ENCODE measurements at regions not wholly inside any gene's neighbourhood (a gene's known extent, or its start where the extent isn't known, plus 50 kb on each side); places are given as distances from the start of the nearest gene placed in this dataset.

DNA sequence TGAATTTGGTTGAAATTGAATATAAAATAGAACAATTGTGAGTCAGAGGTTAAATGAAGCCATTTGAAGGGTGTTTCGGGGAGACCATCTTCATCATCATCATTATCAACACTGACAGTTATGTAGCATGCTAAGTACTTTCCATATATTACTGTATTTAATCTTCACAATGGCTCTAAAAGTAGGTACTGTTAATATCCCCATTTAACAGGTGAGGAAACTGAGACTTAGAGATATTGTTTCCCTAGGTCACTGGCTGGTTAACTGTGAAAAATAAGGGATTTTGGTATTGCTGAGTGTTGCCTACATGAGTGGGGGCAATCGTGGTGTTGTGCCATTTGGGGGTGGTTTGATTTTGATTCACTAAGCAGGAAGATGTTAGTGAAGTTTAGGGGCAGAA is 100.3 kb downstream of the TBX19 start:
- H3K4me3 Mint-ChIP-seq: no peak overlapping the region
- H3K36me3 Mint-ChIP-seq (ENCODE audit: low read depth): no peaks in the 10 kb centered on the region
- no peak overlapping the region for H3K27ac Mint-ChIP-seq
- no peaks in the 10 kb centered on the region for H3K4me1 Mint-ChIP-seq (ENCODE audit: low read depth)
- H3K9me3 Mint-ChIP-seq: no peaks in the 10 kb centered on the region
- no peaks in the 10 kb centered on the region for H3K27me3 Mint-ChIP-seq
- intact Hi-C loops (cut with micrococcal nuclease): no loop called here

DNA sequence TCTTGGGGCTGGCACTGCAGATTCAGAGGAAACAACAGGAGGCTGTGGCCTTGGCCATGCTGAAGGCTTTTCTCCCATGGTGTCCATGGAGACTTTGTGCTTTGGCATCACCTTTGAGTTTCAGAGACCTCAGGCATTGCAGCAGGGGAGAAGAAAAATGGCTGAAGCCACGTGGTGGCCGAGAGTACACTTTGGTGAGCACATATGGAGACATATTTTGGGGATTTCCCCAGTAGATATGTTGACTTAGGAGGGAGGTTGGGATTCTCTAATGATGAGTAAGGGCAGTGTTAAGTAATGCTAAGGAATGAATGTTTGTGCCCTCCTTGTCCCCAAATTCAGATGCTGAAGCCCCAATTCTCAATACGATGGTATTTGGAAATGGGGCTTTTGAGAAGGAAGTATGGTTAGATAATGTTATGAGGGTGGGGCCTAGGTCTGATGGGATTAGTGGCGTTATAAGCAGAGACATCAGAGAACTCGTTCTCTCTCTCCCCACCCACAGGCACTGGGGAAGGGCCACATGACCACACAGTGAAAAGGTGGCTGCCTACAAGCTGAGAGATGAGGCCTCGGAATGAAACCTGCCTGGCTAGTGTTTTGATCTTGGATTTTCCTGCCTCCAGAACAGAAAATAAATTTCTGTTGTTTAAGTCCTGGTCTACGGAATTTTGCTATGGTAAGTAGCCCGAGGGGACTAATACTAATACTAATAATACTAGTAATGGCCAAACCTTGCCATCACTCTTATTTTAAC is 98.6 kb downstream of the TBX19 start:
- Mint-ChIP-seq H3K4me3 (no peak overlapping the region), H3K9me3 (no peaks in the 10 kb centered on the region), H3K36me3 (ENCODE audit: low read depth) (no peaks in the 10 kb centered on the region), H3K4me1 (ENCODE audit: low read depth) (no peaks in the 10 kb centered on the region), H3K27ac (no peak overlapping the region), H3K27me3 (no peaks in the 10 kb centered on the region)
- intact Hi-C loops (cut with micrococcal nuclease): no loop called here

DNA sequence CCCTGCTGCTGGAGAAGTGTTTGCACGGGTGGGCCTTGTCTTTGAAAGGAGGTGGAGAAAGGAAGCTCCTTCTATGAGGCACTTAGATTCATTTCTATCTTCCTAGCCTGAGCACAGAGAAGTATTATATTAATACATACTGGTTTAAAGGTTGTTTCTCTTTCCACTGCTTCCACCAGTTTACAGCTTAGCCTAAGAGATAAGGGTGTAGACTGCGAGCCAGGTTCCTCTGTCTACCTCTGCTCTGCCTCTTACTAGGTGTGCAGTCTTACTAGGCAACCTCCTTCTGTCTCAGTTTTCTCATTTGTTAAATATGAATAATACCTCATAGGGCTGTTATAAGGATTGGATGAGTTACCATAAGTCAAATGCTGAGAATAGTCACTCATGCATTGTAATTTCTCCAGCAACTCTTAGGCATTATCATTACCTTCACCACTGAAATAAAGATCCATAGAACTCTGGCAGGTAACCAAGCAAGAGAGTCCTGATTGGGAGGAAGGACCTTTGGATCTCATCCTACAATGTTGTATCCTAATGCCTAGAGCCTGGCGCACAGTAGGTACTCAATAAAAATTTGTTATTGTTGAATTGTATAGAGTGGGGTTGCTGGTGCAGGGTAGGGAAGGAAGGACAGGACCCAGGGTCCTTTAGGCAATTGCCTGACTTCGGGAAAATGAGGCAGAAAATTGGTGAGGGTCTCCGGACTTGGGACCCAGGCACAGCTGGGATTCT is 95.1 kb downstream of the TBX19 start:
- no peak overlapping the region for H3K4me3 Mint-ChIP-seq
- intact Hi-C loops (cut with micrococcal nuclease): no loop called here
- H3K36me3 Mint-ChIP-seq (ENCODE audit: low read depth): no peaks in the 10 kb centered on the region
- H3K4me1 Mint-ChIP-seq (ENCODE audit: low read depth): no peaks in the 10 kb centered on the region
- H3K27ac Mint-ChIP-seq: no peak overlapping the region
- H3K9me3 Mint-ChIP-seq: no peaks in the 10 kb centered on the region
- H3K27me3 Mint-ChIP-seq: no peaks in the 10 kb centered on the region

DNA sequence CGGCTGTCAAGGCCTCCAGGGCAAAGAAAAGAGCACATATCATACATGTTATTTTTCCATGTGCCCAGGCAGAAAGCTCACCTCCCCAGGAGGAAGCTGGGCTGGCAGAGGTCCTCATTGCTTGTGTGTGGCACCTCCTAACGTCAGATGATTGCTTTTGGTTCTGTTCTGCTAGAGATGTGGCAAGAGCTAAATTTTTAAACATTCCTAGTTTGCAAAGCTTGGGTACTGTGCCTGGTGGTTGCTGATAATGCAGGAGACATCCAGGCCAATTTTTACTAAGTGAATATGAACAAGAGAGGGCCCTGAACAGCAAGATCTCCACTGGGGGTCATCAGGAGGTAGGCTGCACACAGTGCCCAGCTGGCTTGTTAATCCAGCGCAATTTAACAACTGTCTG is 93.9 kb downstream of the TBX19 start:
- no peaks in the 10 kb centered on the region for H3K4me1 Mint-ChIP-seq (ENCODE audit: low read depth)
- intact Hi-C loops (cut with micrococcal nuclease): no loop called here
- no peaks in the 10 kb centered on the region for H3K27me3 Mint-ChIP-seq
- no peaks in the 10 kb centered on the region for H3K36me3 Mint-ChIP-seq (ENCODE audit: low read depth)
- H3K9me3 Mint-ChIP-seq: no peaks in the 10 kb centered on the region
- no peak overlapping the region for H3K4me3 Mint-ChIP-seq
- H3K27ac Mint-ChIP-seq: no peak overlapping the region

DNA sequence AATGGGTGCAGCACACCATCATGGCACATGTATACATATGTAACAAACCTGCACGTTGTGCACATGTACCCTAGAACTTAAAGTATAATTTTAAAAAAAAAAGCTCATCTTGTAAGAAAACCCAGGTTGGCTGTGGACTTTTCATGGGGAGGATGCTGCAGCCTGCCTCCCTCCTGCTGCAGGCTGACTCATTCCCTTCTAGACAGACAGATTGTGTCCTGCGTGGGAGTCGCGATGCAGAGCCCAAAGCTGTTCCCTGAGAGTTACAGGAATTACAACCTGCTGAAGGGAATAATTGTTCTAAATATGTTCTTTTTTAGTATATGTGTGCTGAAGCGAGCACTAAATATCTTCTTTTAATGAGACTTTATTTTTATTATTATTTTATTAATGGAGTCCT is 93.2 kb downstream of the TBX19 start:
- H3K27me3 Mint-ChIP-seq: no peaks in the 10 kb centered on the region
- no peak overlapping the region for H3K4me3 Mint-ChIP-seq
- no peaks in the 10 kb centered on the region for H3K4me1 Mint-ChIP-seq (ENCODE audit: low read depth)
- H3K27ac Mint-ChIP-seq: no peak overlapping the region
- no peaks in the 10 kb centered on the region for H3K36me3 Mint-ChIP-seq (ENCODE audit: low read depth)
- H3K9me3 Mint-ChIP-seq: no peaks in the 10 kb centered on the region
- intact Hi-C loops (cut with micrococcal nuclease): no loop called here

DNA sequence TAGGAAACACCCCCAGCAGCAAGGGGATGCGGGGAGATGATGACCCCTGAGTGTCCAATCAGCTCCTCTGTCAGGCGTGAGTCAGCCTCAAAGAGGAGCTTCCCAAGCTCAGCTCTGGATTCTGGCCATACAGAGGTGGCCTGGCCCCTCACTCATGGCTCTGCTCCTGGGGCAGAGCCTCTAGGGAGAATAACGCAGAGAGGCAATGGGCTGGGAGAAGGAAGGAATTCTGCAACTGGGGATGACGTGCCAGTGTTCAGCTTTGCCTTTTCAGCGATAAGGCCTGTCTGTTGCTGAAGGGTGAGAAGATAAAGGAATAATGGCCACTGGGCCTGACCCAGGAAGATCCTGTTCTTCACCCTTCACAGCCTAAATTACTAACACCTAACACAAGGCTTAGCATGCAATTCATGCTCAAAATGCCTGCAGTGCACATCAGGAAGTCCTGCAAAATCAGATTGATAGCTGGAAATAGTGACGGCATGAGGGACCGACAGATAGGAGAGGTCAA is 92.2 kb downstream of the TBX19 start:
- H3K4me3 Mint-ChIP-seq: no peak overlapping the region
- intact Hi-C loops (cut with micrococcal nuclease): no loop called here
- H3K27ac Mint-ChIP-seq: no peak overlapping the region
- peaks cover 2% of the 10 kb centered on the region for H3K27me3 Mint-ChIP-seq
- no peaks in the 10 kb centered on the region for H3K36me3 Mint-ChIP-seq (ENCODE audit: low read depth)
- H3K9me3 Mint-ChIP-seq: no peaks in the 10 kb centered on the region
- no peaks in the 10 kb centered on the region for H3K4me1 Mint-ChIP-seq (ENCODE audit: low read depth)

DNA sequence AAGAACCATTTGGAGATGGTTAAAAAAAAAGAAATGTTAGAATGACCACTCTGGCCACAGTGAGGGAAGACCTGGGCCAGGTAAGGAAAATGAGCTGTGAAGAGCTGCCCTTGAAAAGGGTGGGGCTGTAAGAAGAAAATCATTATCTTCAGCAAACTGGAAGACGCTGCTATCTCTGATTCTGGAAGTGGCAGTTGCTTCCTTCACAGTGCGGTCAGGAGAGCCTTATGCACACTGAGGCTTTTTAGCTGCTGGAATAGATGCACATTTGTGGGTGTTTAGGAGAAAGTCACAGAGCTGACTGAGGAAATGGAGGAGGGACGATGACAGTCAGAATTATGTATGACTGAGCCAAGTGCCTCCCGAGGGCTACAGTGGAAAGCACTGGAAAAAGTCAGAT is 91.6 kb downstream of the TBX19 start:
- H3K27ac Mint-ChIP-seq: no peak overlapping the region
- no peaks in the 10 kb centered on the region for H3K36me3 Mint-ChIP-seq (ENCODE audit: low read depth)
- no peak overlapping the region for H3K4me3 Mint-ChIP-seq
- H3K4me1 Mint-ChIP-seq (ENCODE audit: low read depth): no peaks in the 10 kb centered on the region
- intact Hi-C loops (cut with micrococcal nuclease): no loop called here
- H3K27me3 Mint-ChIP-seq: peaks cover 2% of the 10 kb centered on the region
- no peaks in the 10 kb centered on the region for H3K9me3 Mint-ChIP-seq

DNA sequence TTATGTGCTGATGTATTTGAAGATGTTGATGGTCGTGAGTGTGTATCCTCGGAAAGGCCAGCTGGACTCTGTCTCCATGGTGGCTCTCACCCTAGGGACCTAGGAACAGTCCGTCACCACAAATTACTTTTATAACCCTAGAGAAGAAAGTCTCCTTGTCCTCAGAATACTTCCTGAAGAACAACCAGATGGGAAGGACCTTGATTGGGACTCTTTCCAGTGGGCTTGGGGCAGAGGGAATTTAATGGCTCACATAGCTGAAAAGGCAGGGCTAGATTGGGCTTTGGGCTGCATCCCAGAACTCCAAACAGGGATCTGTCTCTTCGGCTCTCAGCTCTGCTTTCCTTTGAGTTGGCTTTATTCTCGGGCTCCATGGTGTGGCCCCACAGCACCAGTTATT is 90.8 kb downstream of the TBX19 start:
- H3K9me3 Mint-ChIP-seq: no peaks in the 10 kb centered on the region
- no peaks in the 10 kb centered on the region for H3K4me1 Mint-ChIP-seq (ENCODE audit: low read depth)
- no peaks in the 10 kb centered on the region for H3K36me3 Mint-ChIP-seq (ENCODE audit: low read depth)
- H3K4me3 Mint-ChIP-seq: no peak overlapping the region
- intact Hi-C loops (cut with micrococcal nuclease): no loop called here
- H3K27me3 Mint-ChIP-seq: peaks cover 2% of the 10 kb centered on the region
- H3K27ac Mint-ChIP-seq: no peak overlapping the region

DNA sequence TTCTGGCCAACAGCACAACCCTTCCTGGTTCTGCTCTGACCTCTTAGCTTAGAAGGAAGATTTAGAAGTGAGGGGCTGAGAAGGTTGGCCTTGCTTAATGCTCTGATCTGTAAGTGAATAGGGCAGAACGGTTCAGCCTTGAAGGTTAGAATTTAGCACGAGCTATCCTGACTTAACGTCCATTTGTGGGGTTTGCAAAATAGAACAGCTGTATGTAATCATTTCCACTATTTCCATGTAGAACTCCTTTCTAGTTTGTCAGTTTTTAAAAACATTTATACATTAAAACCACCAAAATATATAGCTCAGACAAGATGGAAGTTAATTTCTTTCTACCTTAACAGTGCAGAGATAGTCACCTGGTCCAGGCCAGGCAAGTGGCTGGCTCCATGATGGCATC is 89.9 kb downstream of the TBX19 start:
- H3K36me3 Mint-ChIP-seq (ENCODE audit: low read depth): no peaks in the 10 kb centered on the region
- intact Hi-C loops (cut with micrococcal nuclease): no loop called here
- H3K27me3 Mint-ChIP-seq: peaks cover 2% of the 10 kb centered on the region
- H3K27ac Mint-ChIP-seq: no peak overlapping the region
- no peaks in the 10 kb centered on the region for H3K4me1 Mint-ChIP-seq (ENCODE audit: low read depth)
- H3K4me3 Mint-ChIP-seq: no peak overlapping the region
- no peaks in the 10 kb centered on the region for H3K9me3 Mint-ChIP-seq

DNA sequence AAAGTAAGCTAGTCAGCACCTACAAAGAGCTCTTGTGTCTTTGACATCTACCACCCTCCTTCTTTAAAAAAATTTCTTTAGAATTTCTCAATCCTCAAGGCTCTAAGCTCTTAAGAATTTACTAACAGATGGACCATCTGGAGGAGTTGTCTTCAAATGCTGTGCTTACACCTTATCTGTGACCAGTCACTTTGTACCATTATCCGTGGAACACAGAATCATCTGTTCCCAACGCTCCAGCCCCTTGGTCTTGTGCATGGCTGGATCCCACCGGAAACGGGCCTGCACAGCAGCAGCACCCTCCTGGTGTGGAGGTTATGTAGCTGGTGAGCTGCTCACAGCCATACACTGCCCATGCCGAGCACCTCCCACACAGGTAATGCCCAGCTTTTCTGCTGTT is 89.0 kb downstream of the TBX19 start:
- Mint-ChIP-seq H3K9me3 (no peaks in the 10 kb centered on the region), H3K27ac (no peak overlapping the region), H3K36me3 (ENCODE audit: low read depth) (no peaks in the 10 kb centered on the region), H3K27me3 (peaks cover 2% of the 10 kb centered on the region), H3K4me3 (no peak overlapping the region), H3K4me1 (ENCODE audit: low read depth) (no peaks in the 10 kb centered on the region)
- intact Hi-C loops (cut with micrococcal nuclease): no loop called here

DNA sequence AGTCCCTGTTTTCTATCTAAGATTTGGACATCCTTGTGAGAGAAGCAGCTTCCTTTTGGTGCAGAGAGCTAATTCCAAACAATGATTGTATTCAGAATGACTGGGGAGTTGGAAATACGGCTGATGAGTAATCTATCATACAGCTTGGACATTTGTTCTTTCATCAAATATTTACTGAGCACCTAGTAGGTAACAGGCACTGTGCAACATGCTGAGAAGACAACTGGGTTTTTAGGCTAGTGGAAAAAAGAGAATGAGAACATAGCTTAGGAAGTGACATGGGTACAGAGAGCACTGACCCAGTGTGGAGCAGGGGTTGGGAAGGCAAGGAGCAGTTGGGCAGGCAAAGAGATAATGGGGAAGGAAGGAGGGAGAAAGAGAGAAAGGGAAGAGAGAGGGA is 87.5 kb downstream of the TBX19 start:
- no peaks in the 10 kb centered on the region for H3K36me3 Mint-ChIP-seq (ENCODE audit: low read depth)
- no peak overlapping the region for H3K4me3 Mint-ChIP-seq
- H3K9me3 Mint-ChIP-seq: no peaks in the 10 kb centered on the region
- intact Hi-C loops (cut with micrococcal nuclease): no loop called here
- no peaks in the 10 kb centered on the region for H3K4me1 Mint-ChIP-seq (ENCODE audit: low read depth)
- H3K27me3 Mint-ChIP-seq: peaks cover 2% of the 10 kb centered on the region
- no peak overlapping the region for H3K27ac Mint-ChIP-seq

DNA sequence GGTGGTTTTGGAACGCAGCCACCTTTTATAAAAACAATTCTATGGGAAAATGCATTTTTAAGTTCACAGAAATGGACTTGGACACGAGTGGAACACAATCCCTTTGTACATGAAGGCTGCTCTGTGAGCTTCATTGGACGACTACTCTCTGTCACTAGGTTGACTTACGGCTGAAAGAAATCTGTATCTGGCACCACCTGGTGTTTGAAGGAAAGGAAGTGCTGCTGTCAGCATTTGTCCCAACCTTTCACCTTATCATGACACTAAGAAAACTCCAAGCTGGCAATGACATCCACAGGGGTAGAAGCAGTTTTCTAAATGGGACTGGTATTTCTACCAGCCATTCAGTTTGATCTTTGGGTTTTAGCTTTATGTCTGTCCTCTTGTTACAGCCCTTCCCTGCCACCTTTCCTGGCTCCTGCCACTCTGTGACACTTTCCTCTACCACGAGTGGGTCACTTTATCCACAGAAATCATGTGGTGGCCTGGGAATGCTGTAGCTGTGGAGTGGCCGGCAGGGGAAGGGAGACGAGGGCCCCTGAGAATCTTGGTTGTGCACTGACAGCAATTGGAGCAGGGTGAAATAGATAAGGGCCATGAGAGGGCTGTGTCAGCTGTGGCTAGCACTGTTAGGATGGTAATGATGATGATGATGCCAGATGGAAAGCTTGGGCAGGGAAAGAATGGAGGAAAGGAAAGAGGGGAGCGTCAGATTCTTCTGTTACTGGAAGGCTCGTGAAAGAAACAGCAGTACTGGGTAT is 85.2 kb downstream of the TBX19 start:
- Mint-ChIP-seq H3K4me3 (no peak overlapping the region), H3K27me3 (peaks cover 3% of the 10 kb centered on the region), H3K4me1 (ENCODE audit: low read depth) (no peaks in the 10 kb centered on the region), H3K9me3 (no peaks in the 10 kb centered on the region), H3K36me3 (ENCODE audit: low read depth) (no peaks in the 10 kb centered on the region), H3K27ac (no peak overlapping the region)
- intact Hi-C loops (cut with micrococcal nuclease): no loop called here

Data from dendritic cell treated with granulocyte-macrophage colony-stimulating factor and Interleukin-4, amounts not matched to agents 40 ng/mL and 50 ng/mL, for 4 days (primary cell).